GM23338 (cell line): ENCODE measurements at regions not wholly inside any gene's neighbourhood (a gene's known extent, or its start where the extent isn't known, plus 50 kb on each side); places are given as distances from the start of the nearest gene placed in this dataset.

Experiments
- ATAC-seq: fragments of 200-7000 bp; cut with Tn5 transposase; 3 replicates; pipeline ENCODE4 v1.9.1; 2020
- DNase-seq: peaks from one replicate; pipeline ENCODE4 v3.0.0-alpha.2; 2015; ENCODE audit warnings: low spot score
- H2AFZ ChIP-seq: fragments of 200-600 bp; sonication (generic); 2 replicates; pipeline ENCODE4 v1.8.0; 2016; ENCODE audit warnings: antibody characterized with exemption, mild to moderate bottlenecking, moderate library complexity
- H3F3A ChIP-seq: fragments of 200-600 bp; sonication (generic); replicated peaks from 2 replicates; pipeline ENCODE4 v1.8.0; 2017; ENCODE audit warnings: antibody characterized with exemption, mixed run types, low read depth
- H3K27ac ChIP-seq: fragments of 200-600 bp; sonication (generic); 2 replicates; pipeline ENCODE4 v1.6.1; 2016; ENCODE audit warnings: low read depth
- H3K27me3 ChIP-seq: fragments of 200-600 bp; sonication (generic); 2 replicates; pipeline ENCODE4 v1.8.0; 2016; ENCODE audit warnings: mild to moderate bottlenecking, mixed run types, moderate library complexity; ENCODE audit not compliant: insufficient read depth
- H3K36me3 ChIP-seq: fragments of 200-600 bp; sonication (generic); 2 replicates; pipeline ENCODE4 v1.8.0; 2016; ENCODE audit warnings: mild to moderate bottlenecking; ENCODE audit not compliant: insufficient read depth
- H3K4me1 ChIP-seq: fragments of 200-600 bp; sonication (generic); 2 replicates; pipeline ENCODE4 v1.8.0; 2016; ENCODE audit warnings: mild to moderate bottlenecking, moderate library complexity; ENCODE audit not compliant: insufficient read depth
- H3K4me2 ChIP-seq: fragments of 200-600 bp; sonication (generic); 2 replicates; pipeline ENCODE4 v1.7.1; 2017; ENCODE audit warnings: mixed run types
- H3K4me3 ChIP-seq: fragments of 200-600 bp; sonication (generic); 2 replicates; pipeline ENCODE4 v1.6.1; 2016; ENCODE audit warnings: mixed run types
- H3K79me2 ChIP-seq: fragments of 200-600 bp; sonication (generic); replicated peaks from 2 replicates; pipeline ENCODE4 v1.8.0; 2017; ENCODE audit warnings: mild to moderate bottlenecking; ENCODE audit not compliant: insufficient read depth
- H3K9me2 ChIP-seq: fragments of 200-600 bp; sonication (generic); 2 replicates; pipeline ENCODE4 v1.8.0; 2017; ENCODE audit not compliant: insufficient read depth
- H4K20me1 ChIP-seq: fragments of 200-600 bp; sonication (generic); replicated peaks from 2 replicates; pipeline ENCODE4 v1.8.0; 2017; ENCODE audit warnings: mild to moderate bottlenecking; ENCODE audit not compliant: insufficient read depth
- H3K27ac Mint-ChIP-seq: 2 replicates; pipeline ENCODE4 v1.8.0; 2020; ENCODE audit warnings: inconsistent platforms, mild to moderate bottlenecking, moderate library complexity, mixed read lengths
- H3K27me3 Mint-ChIP-seq: 3 replicates; pipeline ENCODE4 v1.8.0; 2022; ENCODE audit warnings: low read depth, mild to moderate bottlenecking, moderate library complexity, mixed read lengths, inconsistent platforms; ENCODE audit not compliant: insufficient read depth, poor library complexity
- H3K36me3 Mint-ChIP-seq: 3 replicates; pipeline ENCODE4 v1.8.0; 2021; ENCODE audit warnings: low read depth, mild to moderate bottlenecking, inconsistent platforms, moderate library complexity, mixed read lengths
- H3K4me1 Mint-ChIP-seq: 3 replicates; pipeline ENCODE4 v1.8.0; 2020; ENCODE audit warnings: mild to moderate bottlenecking, inconsistent platforms, mixed read lengths
- H3K4me3 Mint-ChIP-seq: 3 replicates; pipeline ENCODE4 v1.8.0; 2021; ENCODE audit warnings: moderate library complexity, mild to moderate bottlenecking, inconsistent platforms, mixed read lengths
- H3K9me3 Mint-ChIP-seq: 3 replicates; pipeline ENCODE4 v1.8.0; 2020; ENCODE audit warnings: moderate library complexity, mild to moderate bottlenecking, inconsistent platforms, mixed read lengths
- CREB1 ChIP-seq: fragments of 250-450 bp; sonication (Bioruptor Pico); IDR thresholded peaks from 2 replicates; pipeline ENCODE4 v1.5.0; 2020; ENCODE audit warnings: low read depth, mild to moderate bottlenecking, moderate library complexity
- ETS1 ChIP-seq: IDR thresholded peaks from 2 replicates; pipeline ENCODE4 v1.6.1; 2016; ENCODE audit warnings: antibody characterized with exemption
- EZH2 ChIP-seq: fragments of 200-600 bp; sonication (generic); IDR thresholded peaks from one replicate; pipeline ENCODE4 v1.8.0; 2017; ENCODE audit warnings: antibody characterized with exemption, mild to moderate bottlenecking, low read depth; ENCODE audit not compliant: unreplicated experiment
- EZH2phosphoT487 ChIP-seq: fragments of 200-600 bp; sonication (generic); IDR thresholded peaks from one replicate; pipeline ENCODE4 v1.8.1; 2018; ENCODE audit warnings: antibody characterized with exemption; ENCODE audit not compliant: unreplicated experiment
- JUNB ChIP-seq: IDR thresholded peaks from one replicate; pipeline ENCODE4 v1.6.1; 2016; ENCODE audit warnings: antibody characterized with exemption; ENCODE audit not compliant: unreplicated experiment
- NANOG ChIP-seq: IDR thresholded peaks from 2 replicates; pipeline ENCODE4 v1.6.1; 2016; ENCODE audit warnings: antibody characterized with exemption, borderline replicate concordance
- STAT1 ChIP-seq: IDR thresholded peaks from one replicate; pipeline ENCODE4 v1.6.1; 2016; ENCODE audit warnings: antibody characterized with exemption; ENCODE audit not compliant: unreplicated experiment
- ZNF114 ChIP-seq: fragments of 250-450 bp; sonication (Bioruptor Pico); IDR thresholded peaks from 2 replicates; pipeline ENCODE4 v1.5.0; 2020; ENCODE audit warnings: mild to moderate bottlenecking, moderate library complexity
- ZNF331 ChIP-seq: fragments of 250-450 bp; sonication (Bioruptor Pico); IDR thresholded peaks from 2 replicates; pipeline ENCODE4 v1.5.0; 2020; ENCODE audit warnings: low read depth, mild to moderate bottlenecking, moderate library complexity
- ZNF462 ChIP-seq: fragments of 250-450 bp; sonication (Bioruptor Pico); IDR thresholded peaks from 2 replicates; pipeline ENCODE4 v1.5.0; 2020; ENCODE audit warnings: mild to moderate bottlenecking, moderate library complexity
- TF ChIP-seq, protein P1 (sequence below), 2 experiments: fragments of 200-600 bp in 1 of 2; sonication (generic) in 1 of 2; conservative IDR thresholded peaks; 2 replicates each; pipeline versions ENCODE4 v1.5.1 to v1.6.1; 2016 to 2017; ENCODE audit warnings: antibody characterized with exemption in 2 of 2, low read depth in 2 of 2, mild to moderate bottlenecking in 2 of 2, moderate library complexity in 1 of 2
- TF ChIP-seq, protein P2 (sequence below): IDR thresholded peaks from one replicate; pipeline ENCODE4 v1.6.1; 2018; ENCODE audit warnings: antibody characterized with exemption; ENCODE audit not compliant: unreplicated experiment

- no peak overlapping the region for H3K4me3 ChIP-seq
- no peak for ATAC-seq
- Mint-ChIP-seq H3K9me3 (peaks cover 37% of the 10 kb centered on the region), H3K4me1 (peaks cover 37% of the 10 kb centered on the region), H3K36me3 (peaks cover 25% of the 10 kb centered on the region), H3K27ac (no peak overlapping the region), H3K27me3 (peaks cover 17% of the 10 kb centered on the region), H3K4me3 (no peak overlapping the region)
- TF ChIP-seq NANOG (no peak), ZNF331 (no peak), EZH2phosphoT487 (no peak), STAT1 (no peak), CREB1 (CRISPR knock-in tag) (no peak), JUNB (no peak), ZNF462 (no peak), EZH2 (no peak), ETS1 (no peak), ZNF114 (CRISPR knock-in tag) (no peak)
- TF ChIP-seq, protein P1, sequence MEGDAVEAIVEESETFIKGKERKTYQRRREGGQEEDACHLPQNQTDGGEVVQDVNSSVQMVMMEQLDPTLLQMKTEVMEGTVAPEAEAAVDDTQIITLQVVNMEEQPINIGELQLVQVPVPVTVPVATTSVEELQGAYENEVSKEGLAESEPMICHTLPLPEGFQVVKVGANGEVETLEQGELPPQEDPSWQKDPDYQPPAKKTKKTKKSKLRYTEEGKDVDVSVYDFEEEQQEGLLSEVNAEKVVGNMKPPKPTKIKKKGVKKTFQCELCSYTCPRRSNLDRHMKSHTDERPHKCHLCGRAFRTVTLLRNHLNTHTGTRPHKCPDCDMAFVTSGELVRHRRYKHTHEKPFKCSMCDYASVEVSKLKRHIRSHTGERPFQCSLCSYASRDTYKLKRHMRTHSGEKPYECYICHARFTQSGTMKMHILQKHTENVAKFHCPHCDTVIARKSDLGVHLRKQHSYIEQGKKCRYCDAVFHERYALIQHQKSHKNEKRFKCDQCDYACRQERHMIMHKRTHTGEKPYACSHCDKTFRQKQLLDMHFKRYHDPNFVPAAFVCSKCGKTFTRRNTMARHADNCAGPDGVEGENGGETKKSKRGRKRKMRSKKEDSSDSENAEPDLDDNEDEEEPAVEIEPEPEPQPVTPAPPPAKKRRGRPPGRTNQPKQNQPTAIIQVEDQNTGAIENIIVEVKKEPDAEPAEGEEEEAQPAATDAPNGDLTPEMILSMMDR (conservative IDR thresholded peaks at IDR 0.05; ENCODE audit: low read depth in 2 of 2) = no peak
- TF ChIP-seq, protein P2, sequence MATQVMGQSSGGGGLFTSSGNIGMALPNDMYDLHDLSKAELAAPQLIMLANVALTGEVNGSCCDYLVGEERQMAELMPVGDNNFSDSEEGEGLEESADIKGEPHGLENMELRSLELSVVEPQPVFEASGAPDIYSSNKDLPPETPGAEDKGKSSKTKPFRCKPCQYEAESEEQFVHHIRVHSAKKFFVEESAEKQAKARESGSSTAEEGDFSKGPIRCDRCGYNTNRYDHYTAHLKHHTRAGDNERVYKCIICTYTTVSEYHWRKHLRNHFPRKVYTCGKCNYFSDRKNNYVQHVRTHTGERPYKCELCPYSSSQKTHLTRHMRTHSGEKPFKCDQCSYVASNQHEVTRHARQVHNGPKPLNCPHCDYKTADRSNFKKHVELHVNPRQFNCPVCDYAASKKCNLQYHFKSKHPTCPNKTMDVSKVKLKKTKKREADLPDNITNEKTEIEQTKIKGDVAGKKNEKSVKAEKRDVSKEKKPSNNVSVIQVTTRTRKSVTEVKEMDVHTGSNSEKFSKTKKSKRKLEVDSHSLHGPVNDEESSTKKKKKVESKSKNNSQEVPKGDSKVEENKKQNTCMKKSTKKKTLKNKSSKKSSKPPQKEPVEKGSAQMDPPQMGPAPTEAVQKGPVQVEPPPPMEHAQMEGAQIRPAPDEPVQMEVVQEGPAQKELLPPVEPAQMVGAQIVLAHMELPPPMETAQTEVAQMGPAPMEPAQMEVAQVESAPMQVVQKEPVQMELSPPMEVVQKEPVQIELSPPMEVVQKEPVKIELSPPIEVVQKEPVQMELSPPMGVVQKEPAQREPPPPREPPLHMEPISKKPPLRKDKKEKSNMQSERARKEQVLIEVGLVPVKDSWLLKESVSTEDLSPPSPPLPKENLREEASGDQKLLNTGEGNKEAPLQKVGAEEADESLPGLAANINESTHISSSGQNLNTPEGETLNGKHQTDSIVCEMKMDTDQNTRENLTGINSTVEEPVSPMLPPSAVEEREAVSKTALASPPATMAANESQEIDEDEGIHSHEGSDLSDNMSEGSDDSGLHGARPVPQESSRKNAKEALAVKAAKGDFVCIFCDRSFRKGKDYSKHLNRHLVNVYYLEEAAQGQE = no peak
- H3K27ac ChIP-seq = no peak overlapping the region
- peaks cover 33% of the 10 kb centered on the region for H3K4me1 ChIP-seq
- H2AFZ ChIP-seq = no peak overlapping the region
- peaks cover 12% of the 10 kb centered on the region for H3K9me2 ChIP-seq
- no peaks in the 10 kb centered on the region for H3K79me2 ChIP-seq
- H4K20me1 ChIP-seq = no peaks in the 10 kb centered on the region
- no peak overlapping the region for H3K4me2 ChIP-seq
- no peaks in the 10 kb centered on the region for H3K36me3 ChIP-seq
- H3F3A ChIP-seq = no peaks in the 10 kb centered on the region
- no peak for DNase-seq
- no peaks in the 10 kb centered on the region for H3K27me3 ChIP-seq
These were observed 784.1 kb downstream of the UQCRFS1 start for GRCh38 chr19:28428663-28429348.
